Endothelial cell of umbilical vein (primary cell): ENCODE measurements at regions not wholly inside any gene's neighbourhood (a gene's known extent, or its start where the extent isn't known, plus 50 kb on each side); places are given as distances from the start of the nearest gene placed in this dataset.

ENCODE experiments used
- EZH2 ChIP-seq: IDR thresholded peaks from 2 replicates; pipeline ENCODE4 v1.6.1; 2012; ENCODE audit warnings: borderline replicate concordance, low read depth, mild to moderate bottlenecking, moderate library complexity, low read length, inconsistent platforms; ENCODE audit not compliant: severe bottlenecking
- GATA2 ChIP-seq: IDR thresholded peaks from 2 replicates; pipeline ENCODE4 v1.7.0; 2011; ENCODE audit warnings: low read depth, mild to moderate bottlenecking, moderate library complexity, mixed read lengths, low read length; ENCODE audit not compliant: insufficient read length, insufficient read depth
- JUN ChIP-seq: IDR thresholded peaks from 2 replicates; pipeline ENCODE4 v1.6.1; 2011; ENCODE audit warnings: borderline replicate concordance, low read depth; ENCODE audit not compliant: insufficient read length, insufficient read depth
- POLR2A ChIP-seq: IDR thresholded peaks from 2 replicates; pipeline ENCODE4 v1.6.1; 2012; ENCODE audit warnings: low read depth, mild to moderate bottlenecking, control low read depth, low read length
- POLR2AphosphoS5 ChIP-seq: IDR thresholded peaks from 2 replicates; pipeline ENCODE4 v1.6.1; 2012; ENCODE audit warnings: low read depth, mild to moderate bottlenecking, control low read depth, low read length, moderate library complexity; ENCODE audit not compliant: insufficient read depth
- TF ChIP-seq, protein P1 (sequence below), 2 donors: IDR thresholded peaks; 1 replicate in 1 of 2; 2 replicates in 1 of 2; pipeline ENCODE4 v1.5.1; 2011; ENCODE audit warnings: low read length in 2 of 2, mild to moderate bottlenecking in 2 of 2, moderate library complexity in 2 of 2, control low read depth in 1 of 2, inconsistent platforms in 1 of 2, low read depth in 1 of 2; ENCODE audit not compliant: insufficient read depth in 1 of 2; ENCODE audit errors: extremely low read depth in 1 of 2

DNA sequence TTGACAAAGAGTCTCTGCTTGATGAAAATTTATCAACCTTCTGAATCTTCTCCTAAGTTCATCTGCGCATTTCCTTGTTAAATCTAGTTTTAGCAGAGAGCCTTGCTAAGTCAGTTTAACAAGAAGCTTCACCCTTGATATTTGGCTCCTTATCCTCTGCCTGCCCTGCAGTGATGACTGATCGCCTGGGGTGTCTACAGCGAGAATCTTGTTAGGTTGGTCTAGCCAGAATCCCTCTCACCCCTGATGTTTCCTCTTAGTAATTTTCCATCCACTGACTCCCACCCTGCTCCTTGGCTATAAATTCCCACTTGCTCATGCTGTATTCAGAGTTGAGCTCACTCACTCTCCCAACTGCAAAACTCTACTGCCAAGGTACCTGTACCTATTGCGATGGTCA is 114.1 kb downstream of the TENT5A start:
- no peak for TF ChIP-seq JUN
- TF ChIP-seq GATA2 = no peak
- TF ChIP-seq, protein P1, sequence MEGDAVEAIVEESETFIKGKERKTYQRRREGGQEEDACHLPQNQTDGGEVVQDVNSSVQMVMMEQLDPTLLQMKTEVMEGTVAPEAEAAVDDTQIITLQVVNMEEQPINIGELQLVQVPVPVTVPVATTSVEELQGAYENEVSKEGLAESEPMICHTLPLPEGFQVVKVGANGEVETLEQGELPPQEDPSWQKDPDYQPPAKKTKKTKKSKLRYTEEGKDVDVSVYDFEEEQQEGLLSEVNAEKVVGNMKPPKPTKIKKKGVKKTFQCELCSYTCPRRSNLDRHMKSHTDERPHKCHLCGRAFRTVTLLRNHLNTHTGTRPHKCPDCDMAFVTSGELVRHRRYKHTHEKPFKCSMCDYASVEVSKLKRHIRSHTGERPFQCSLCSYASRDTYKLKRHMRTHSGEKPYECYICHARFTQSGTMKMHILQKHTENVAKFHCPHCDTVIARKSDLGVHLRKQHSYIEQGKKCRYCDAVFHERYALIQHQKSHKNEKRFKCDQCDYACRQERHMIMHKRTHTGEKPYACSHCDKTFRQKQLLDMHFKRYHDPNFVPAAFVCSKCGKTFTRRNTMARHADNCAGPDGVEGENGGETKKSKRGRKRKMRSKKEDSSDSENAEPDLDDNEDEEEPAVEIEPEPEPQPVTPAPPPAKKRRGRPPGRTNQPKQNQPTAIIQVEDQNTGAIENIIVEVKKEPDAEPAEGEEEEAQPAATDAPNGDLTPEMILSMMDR (IDR thresholded peaks at IDR 0.05; ENCODE audit: extremely low read depth in 1 of 2, insufficient read depth in 1 of 2, low read depth in 1 of 2, low read length in 2 of 2) = no peak
- no peak for TF ChIP-seq POLR2A
- TF ChIP-seq POLR2AphosphoS5 = no peak
- TF ChIP-seq EZH2 = no peak
